Keratinocyte (primary cell): ENCODE measurements at regions not wholly inside any gene's neighbourhood (a gene's known extent, or its start where the extent isn't known, plus 50 kb on each side); places are given as distances from the start of the nearest gene placed in this dataset.

Experiments
- DNase-seq: peaks from one replicate; pipeline ENCODE4 v3.0.0-alpha.2; 2011; ENCODE audit warnings: low read depth, missing footprints, low spot score
- FAIRE-seq: peaks from 2 replicates; lab custom pipeline; 2011; peaks lifted over from hg19 to GRCh38; lab: Jason Lieb, UNC
- H2AFZ ChIP-seq: 2 replicates; pipeline ENCODE4 v1.6.0; 2012; ENCODE audit warnings: low read length, control low read depth, inconsistent platforms; ENCODE audit not compliant: control insufficient read depth
- H3K27ac ChIP-seq: 2 replicates; pipeline ENCODE4 v1.5.1; 2011; ENCODE audit warnings: low read length; ENCODE audit not compliant: control insufficient read depth, insufficient read depth
- H3K27me3 ChIP-seq: 3 replicates; pipeline ENCODE4 v1.6.0; 2011; ENCODE audit warnings: low read length; ENCODE audit not compliant: control insufficient read depth, insufficient read depth; ENCODE audit errors: extremely low read depth
- H3K36me3 ChIP-seq, 2 experiments: 2 replicates in 1 of 2; 3 replicates in 1 of 2; pipeline ENCODE4 v1.5.1; 2011; ENCODE audit warnings: low read length in 2 of 2, mild to moderate bottlenecking in 1 of 2; ENCODE audit not compliant: control insufficient read depth in 2 of 2, insufficient read depth in 2 of 2; ENCODE audit errors: extremely low read depth in 1 of 2
- H3K4me1 ChIP-seq: 3 replicates; pipeline ENCODE4 v1.5.1; 2011; ENCODE audit warnings: low read length; ENCODE audit not compliant: control insufficient read depth, insufficient read depth; ENCODE audit errors: extremely low read depth
- H3K4me2 ChIP-seq: 3 replicates; pipeline ENCODE4 v1.6.0; 2011; ENCODE audit warnings: low read depth, low read length; ENCODE audit not compliant: control insufficient read depth, insufficient read depth; ENCODE audit errors: extremely low read depth
- H3K4me3 ChIP-seq, 3 experiments: fragments of 200-600 bp in 1 of 3; sonication (generic) in 1 of 3; 2 replicates in 2 of 3; 3 replicates in 1 of 3; pipeline ENCODE4 v1.5.1; 2011 to 2016; ENCODE audit warnings: low read length in 3 of 3, mild to moderate bottlenecking in 3 of 3, control low read depth in 2 of 3, inconsistent platforms in 1 of 3, low read depth in 1 of 3, mixed read lengths in 1 of 3, mixed run types in 1 of 3, moderate library complexity in 1 of 3; ENCODE audit not compliant: control insufficient read depth in 2 of 3, insufficient read depth in 2 of 3; ENCODE audit errors: extremely low read depth in 1 of 3
- H3K79me2 ChIP-seq: 2 replicates; pipeline ENCODE4 v1.6.0; 2012; ENCODE audit warnings: low read length; ENCODE audit not compliant: control insufficient read depth, insufficient read depth
- H3K9ac ChIP-seq: 3 replicates; pipeline ENCODE4 v1.6.0; 2011; ENCODE audit warnings: low read length; ENCODE audit not compliant: control insufficient read depth, insufficient read depth; ENCODE audit errors: extremely low read depth
- H3K9me1 ChIP-seq: 3 replicates; pipeline ENCODE4 v1.6.0; 2011; ENCODE audit warnings: low read length; ENCODE audit not compliant: control insufficient read depth, insufficient read depth; ENCODE audit errors: extremely low read depth
- H3K9me3 ChIP-seq: 2 replicates; pipeline ENCODE4 v1.5.1; 2012; ENCODE audit warnings: low read depth, low read length; ENCODE audit not compliant: control insufficient read depth
- H4K20me1 ChIP-seq: 3 replicates; pipeline ENCODE4 v1.6.0; 2011; ENCODE audit warnings: low read length; ENCODE audit not compliant: control insufficient read depth, insufficient read depth; ENCODE audit errors: extremely low read depth
- EZH2 ChIP-seq: IDR thresholded peaks from one replicate; pipeline ENCODE4 v1.6.1; 2012; ENCODE audit warnings: inconsistent platforms, mild to moderate bottlenecking, low read length, moderate library complexity
- dilution Hi-C: fragments of 300-500 bp; cut with MboI; formaldehyde crosslinking; loops from one replicate; pipeline ENCODE4 v1.7.0; 2020; ENCODE audit warnings: low sequenced_read_pairs; ENCODE audit not compliant: extremely low pct_ligation_motif_present
- TF ChIP-seq, protein P1 (sequence below), 3 experiments: IDR thresholded peaks in 1 of 3; conservative IDR thresholded peaks in 1 of 3; optimal IDR thresholded peaks in 1 of 3; 2 replicates in 2 of 3; 3 replicates in 1 of 3; pipeline versions ENCODE3 to v1.5.1; 2011; ENCODE audit warnings: low read length in 3 of 3, mild to moderate bottlenecking in 3 of 3, moderate library complexity in 2 of 3, control low read depth in 1 of 3, inconsistent platforms in 1 of 3; ENCODE audit not compliant: insufficient read depth in 2 of 3; ENCODE audit errors: extremely low read depth in 1 of 3

DNA sequence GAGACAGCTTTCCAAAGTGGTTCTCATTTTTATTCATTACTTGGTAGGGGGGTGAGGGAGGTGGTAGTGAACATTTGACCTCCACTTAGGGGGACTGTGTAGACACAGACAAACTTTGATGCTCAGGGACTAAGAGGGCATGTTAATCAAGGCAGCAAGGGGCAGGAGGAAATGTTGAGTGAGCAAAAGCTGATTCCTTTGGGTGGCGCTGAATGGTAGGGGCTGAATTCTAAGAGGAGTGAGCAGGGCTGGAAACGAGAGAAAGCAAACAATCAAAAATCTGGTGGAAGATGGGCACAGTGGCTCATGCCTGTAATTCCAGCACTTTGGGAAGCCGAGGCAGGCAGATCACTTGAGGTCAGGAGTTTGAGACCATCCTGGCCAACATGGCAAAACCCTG is 164.8 kb upstream of the BDNF start:
- peaks cover 3% of the 10 kb centered on the region for H3K27me3 ChIP-seq

GRCh38 chr11:27864611-27865010 is 164.4 kb upstream of the BDNF start:
- Histone ChIP-seq H3K4me3 (no peak overlapping the region), H2AFZ (no peak overlapping the region), H3K9me3 (no peaks in the 10 kb centered on the region), H3K27ac (no peak overlapping the region), H3K9ac (no peak overlapping the region), H3K27me3 (peaks cover 3% of the 10 kb centered on the region), H3K79me2 (no peaks in the 10 kb centered on the region), H4K20me1 (no peaks in the 10 kb centered on the region), H3K4me2 (no peak overlapping the region), H3K9me1 (no peaks in the 10 kb centered on the region), H3K36me3 (no peaks in the 10 kb centered on the region), H3K4me1 (peaks cover 11% of the 10 kb centered on the region)
- FAIRE-seq (no peak), DNase-seq (no peak)
- dilution Hi-C loops = no loop called here
- no peak for TF ChIP-seq EZH2
- TF ChIP-seq, protein P1, sequence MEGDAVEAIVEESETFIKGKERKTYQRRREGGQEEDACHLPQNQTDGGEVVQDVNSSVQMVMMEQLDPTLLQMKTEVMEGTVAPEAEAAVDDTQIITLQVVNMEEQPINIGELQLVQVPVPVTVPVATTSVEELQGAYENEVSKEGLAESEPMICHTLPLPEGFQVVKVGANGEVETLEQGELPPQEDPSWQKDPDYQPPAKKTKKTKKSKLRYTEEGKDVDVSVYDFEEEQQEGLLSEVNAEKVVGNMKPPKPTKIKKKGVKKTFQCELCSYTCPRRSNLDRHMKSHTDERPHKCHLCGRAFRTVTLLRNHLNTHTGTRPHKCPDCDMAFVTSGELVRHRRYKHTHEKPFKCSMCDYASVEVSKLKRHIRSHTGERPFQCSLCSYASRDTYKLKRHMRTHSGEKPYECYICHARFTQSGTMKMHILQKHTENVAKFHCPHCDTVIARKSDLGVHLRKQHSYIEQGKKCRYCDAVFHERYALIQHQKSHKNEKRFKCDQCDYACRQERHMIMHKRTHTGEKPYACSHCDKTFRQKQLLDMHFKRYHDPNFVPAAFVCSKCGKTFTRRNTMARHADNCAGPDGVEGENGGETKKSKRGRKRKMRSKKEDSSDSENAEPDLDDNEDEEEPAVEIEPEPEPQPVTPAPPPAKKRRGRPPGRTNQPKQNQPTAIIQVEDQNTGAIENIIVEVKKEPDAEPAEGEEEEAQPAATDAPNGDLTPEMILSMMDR (optimal IDR thresholded peaks at IDR 0.05 in 1 of 3, IDR thresholded peaks at IDR 0.05 in 1 of 3, conservative IDR thresholded peaks at IDR 0.05 in 1 of 3; ENCODE audit: extremely low read depth in 1 of 3, insufficient read depth in 2 of 3, low read length in 3 of 3) = no peak

More for the DNA sequence above, 164.8 kb upstream of the BDNF start:
- H3K9me1 ChIP-seq = no peaks in the 10 kb centered on the region
- no peak overlapping the region for H3K4me2 ChIP-seq
- dilution Hi-C loops = no loop called here
- no peak overlapping the region for H3K27ac ChIP-seq
- no peak overlapping the region for H3K9ac ChIP-seq
- no peaks in the 10 kb centered on the region for H3K9me3 ChIP-seq
- no peaks in the 10 kb centered on the region for H4K20me1 ChIP-seq
- no peak for FAIRE-seq
- no peak for DNase-seq
- H2AFZ ChIP-seq = no peak overlapping the region
- H3K4me3 ChIP-seq = no peak overlapping the region
- TF ChIP-seq, protein P1 (optimal IDR thresholded peaks at IDR 0.05 in 1 of 3, IDR thresholded peaks at IDR 0.05 in 1 of 3, conservative IDR thresholded peaks at IDR 0.05 in 1 of 3; ENCODE audit: extremely low read depth in 1 of 3, insufficient read depth in 2 of 3, low read length in 3 of 3) = no peak
- TF ChIP-seq EZH2 = no peak
- no peaks in the 10 kb centered on the region for H3K36me3 ChIP-seq
- H3K4me1 ChIP-seq = peaks cover 11% of the 10 kb centered on the region
- H3K79me2 ChIP-seq = no peaks in the 10 kb centered on the region
